ENCODE measurements at regions not wholly inside any gene's neighbourhood (a gene's known extent, or its start where the extent isn't known, plus 50 kb on each side); places are given as distances from the start of the nearest gene placed in this dataset.

DNA sequence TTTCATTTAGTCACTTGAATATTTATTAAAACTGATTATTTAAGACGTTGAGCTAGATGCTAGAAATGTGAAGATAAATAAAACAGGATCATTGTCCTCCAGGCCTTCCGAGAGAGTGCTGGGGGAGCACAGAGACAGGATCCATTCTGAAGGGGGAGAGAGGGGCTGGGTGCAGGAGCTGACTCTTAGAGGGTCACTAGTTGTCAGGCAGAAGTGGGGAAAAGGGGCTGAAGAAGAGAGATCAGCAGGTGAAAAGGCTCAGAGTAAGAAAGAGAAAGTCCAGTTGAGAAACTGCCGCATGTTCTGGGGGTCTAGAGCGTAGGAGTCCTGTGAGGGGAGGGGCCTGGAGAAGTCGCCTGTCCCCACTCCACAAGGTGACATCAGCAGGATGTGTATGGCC is 206.2 kb upstream of the SNX19 start:
- no peak for DNase-seq

DNA sequence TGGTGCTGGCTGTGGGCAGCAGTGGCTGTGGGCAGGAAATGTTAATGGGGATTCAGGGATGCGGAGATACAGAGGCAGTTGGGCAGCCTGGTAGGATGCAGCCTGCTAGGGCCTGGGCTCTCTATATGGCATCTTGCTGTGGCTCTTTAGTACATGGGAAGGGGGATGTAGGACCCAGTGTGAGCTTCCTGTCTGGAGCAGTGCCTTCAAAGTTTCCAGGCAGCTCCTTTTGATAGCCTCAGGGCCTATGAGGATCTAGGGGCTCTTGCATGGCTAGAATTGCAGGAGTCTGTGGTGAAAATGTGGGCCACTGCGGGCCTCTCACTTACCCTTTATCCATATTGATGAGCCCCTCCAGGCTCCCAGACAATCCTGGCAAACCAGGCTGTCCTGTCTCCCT is 213.2 kb upstream of the SNX19 start:
- DNase-seq: no peak

DNA sequence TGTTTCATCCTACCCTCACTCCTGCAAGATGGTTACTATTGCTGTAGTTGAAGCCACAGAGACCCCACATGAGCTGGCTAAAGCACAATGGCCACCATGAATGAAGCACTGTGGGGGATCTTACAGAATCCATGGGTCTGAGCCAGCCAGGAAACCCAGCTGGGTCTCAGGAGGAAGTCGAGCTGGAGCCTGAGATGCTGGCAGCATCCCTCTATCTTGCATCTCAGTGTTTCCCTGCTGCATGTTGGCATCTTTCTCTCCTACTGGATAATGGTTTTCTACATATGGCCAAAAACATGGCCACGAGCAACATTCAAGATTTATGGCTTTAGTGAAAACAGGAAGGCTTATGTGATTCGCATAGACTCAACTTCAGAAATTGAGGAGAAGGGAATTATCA is 219.3 kb upstream of the SNX19 start:
- DNase-seq: no peak

DNA sequence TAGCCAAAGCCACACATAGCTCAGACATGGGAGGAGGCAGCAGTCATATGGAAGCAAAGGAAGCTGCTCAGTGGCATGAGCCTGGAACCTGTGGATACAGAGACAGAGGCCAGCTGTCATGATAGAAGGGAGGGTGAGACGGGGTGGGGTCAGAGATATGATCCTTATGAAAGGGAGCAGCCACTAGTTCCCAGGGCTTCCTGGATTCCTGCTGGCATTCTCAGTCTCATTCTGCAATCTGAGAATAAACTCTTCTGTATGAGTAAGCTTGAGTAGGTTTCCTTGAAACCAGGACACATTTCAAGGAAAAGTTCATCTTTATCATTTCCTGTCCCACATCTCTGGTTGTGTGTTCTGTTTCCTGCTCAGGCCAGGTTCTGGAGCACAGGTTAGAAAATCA is 220.2 kb upstream of the SNX19 start:
- DNase-seq: no peak

DNA sequence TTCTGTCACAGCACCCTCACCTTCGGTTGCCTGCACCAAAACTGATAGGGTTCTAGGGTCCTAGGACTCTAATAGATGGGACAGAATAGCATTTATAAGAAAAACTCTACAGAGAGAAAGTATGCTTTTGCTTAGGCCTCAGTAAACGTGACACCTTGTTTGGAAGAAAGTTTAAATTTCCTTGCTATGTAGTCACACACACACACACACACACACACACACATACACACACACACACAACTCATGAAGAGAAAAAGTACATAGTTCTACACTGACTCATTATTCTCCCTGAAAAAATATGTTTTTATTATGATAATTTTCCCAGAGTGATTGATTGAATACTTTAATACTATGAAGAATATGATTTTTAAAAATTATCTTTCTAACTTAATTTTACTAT is 220.8 kb upstream of the SNX19 start:
- no peak for DNase-seq

DNA sequence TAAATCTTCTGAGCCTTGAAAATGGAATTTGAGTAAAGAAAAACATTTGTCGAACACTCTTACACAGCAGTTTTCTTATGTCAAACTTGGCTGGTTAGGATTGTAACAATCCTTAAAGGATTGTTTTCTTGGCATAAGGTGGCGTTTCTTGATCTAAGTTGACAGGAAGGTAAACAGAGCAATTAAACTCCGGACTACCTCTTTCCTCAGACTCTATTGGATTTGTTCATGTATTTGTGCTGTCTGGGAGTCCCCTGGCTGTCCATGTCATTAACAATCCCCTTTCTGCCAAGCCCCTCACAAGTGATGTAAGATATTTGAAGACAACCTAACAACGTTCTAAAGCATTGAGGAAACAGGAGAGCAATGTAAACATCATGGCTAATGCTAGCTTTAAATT is 222.5 kb upstream of the SNX19 start:
- no peak for DNase-seq

DNA sequence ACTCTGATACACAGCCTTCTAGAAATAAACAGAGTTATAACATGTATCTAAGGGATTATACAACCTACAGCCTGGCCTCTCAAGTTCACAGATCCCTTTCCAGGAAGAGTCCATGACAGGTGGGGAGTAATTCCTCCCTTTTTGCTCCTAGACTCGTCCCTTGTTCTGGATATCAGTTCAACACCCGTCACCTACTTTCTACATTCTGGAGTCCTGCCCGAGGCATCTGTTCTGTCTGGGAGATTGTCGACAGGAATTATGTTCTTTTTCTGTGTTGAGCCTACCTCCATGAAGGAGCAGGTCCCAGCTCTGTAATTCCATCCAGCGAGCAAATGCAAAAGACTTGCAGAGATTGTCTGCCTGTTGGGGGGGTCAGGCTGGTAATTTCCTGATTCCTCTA is 224.6 kb upstream of the NTM start:
- no peak for DNase-seq

DNA sequence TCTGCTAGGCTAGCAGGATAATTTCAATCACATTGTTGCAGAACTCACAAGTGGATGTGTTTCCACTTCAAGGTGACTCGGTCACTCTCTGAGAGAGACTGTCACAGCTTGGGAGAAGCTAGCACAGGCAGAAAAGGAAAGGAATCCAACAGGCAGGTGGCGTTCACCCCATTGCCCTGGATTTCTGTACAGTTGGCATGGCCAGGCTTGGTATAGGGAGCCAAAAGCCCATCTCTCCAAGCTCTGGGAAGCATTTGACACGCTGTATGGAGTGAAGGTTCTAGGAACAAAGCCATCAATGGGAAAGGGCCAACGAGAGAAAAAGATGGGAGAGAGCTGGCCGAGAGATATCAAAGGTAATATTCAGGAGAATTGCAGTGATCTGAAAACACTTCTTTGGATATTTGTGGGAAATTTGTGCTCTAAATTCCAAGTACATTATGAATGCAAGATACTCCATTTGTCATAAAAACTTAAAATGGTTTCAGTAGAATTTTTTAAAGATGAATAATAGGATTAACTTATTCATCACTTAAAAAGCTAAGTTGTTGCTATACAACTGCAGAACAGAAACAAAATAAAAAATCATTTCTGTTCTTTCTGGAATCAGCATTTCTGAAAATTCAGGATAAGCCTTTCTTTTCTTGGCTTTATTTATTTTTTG is 223.5 kb upstream of the NTM start:
- DNase-seq: no peak

DNA sequence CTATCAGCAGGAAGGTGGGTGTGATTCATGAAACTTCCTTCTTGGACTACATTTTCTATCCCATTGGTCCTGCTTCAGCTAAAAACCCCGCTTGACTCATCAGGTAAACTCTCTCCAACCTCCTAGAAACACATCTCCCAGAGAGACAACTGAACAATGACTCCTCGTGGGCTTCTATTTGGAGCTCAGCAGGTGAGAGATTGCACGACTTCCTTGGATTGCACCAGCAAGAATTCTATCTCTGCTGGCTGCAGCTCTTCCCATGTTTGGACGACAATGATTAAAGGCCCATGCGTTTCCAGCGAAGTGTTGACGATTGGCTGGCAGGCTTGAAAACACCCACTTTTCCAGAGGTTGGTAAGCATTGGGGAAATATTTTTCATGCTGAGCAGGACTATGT is 216.1 kb upstream of the NTM start:
- no peak for DNase-seq

DNA sequence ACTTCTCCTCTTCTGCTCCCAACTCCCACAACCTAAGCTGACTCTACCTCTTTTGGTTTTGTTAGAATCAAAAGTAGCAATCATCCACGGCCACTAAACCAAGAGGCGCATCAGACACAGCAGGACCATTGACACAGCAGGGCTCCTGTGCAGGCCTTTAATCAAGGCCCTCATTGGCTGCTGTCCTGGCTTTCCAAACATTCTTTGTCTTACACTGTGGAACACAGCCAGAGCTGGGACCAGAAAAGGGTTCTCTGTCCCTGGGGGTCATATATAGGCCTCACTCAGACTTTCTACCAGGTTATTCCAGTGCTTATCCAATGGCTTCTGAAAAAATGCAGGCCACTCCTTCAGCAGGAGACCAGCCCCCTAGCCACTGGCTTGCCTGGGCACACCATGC is 212.7 kb upstream of the NTM start:
- no peak for DNase-seq

DNA sequence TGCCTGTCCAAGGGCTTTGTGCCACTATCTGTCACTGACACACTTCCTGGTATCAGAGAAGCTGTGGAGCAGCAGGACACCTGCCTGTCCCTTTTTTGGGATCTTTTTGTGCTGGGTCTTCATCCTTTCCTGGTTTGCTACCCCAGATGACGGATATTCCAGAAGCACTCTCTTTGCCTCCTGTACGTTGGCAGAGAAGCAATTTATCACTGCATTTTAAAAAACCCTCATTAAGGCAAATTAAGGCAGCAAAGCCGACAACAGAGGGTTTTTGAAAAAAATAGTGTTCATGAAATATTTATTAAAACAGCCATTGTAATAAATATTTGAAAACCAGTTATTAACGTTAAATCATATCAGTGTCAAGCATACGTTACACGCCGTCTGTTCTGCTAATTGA is 209.6 kb upstream of the NTM start:
- no peak for DNase-seq

DNA sequence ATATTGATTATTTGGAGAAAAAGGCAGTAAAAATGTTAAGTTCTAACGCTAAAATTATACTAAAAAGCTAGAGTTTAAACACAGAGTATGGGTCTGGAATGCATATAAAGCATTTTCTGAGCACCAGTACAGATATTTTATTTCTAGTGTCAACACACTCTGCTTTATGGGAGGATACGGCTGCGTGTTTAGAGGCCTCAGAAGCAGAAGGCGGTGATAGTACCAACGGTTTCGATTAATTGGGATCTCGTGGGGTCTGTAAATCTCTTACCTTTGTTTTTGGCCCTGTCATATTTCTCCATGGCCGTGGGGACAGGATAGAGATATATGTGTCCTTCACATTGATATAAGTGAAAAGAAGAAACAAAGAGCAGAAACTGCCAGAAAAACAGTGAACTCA is 206.8 kb upstream of the NTM start:
- DNase-seq: no peak

DNA sequence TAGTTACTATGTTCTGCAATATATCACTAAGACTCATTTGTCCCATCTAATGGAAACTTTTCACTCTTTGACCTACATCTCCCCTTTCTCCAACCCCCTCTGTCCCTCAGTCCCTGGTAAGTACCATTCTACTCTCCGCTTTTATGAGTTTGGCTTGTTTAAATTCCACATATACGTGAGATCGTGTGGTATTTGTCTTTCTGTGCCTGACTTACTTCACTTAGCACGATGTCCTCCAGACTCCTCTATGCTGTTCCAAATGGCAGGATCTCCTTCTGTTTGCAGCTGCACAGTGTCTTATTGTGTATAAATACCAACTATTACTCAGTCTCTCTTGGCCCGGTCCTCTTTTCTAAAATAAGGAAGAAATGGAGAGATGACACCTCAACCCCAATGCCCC is 205.4 kb upstream of the NTM start:
- no peak for DNase-seq

DNA sequence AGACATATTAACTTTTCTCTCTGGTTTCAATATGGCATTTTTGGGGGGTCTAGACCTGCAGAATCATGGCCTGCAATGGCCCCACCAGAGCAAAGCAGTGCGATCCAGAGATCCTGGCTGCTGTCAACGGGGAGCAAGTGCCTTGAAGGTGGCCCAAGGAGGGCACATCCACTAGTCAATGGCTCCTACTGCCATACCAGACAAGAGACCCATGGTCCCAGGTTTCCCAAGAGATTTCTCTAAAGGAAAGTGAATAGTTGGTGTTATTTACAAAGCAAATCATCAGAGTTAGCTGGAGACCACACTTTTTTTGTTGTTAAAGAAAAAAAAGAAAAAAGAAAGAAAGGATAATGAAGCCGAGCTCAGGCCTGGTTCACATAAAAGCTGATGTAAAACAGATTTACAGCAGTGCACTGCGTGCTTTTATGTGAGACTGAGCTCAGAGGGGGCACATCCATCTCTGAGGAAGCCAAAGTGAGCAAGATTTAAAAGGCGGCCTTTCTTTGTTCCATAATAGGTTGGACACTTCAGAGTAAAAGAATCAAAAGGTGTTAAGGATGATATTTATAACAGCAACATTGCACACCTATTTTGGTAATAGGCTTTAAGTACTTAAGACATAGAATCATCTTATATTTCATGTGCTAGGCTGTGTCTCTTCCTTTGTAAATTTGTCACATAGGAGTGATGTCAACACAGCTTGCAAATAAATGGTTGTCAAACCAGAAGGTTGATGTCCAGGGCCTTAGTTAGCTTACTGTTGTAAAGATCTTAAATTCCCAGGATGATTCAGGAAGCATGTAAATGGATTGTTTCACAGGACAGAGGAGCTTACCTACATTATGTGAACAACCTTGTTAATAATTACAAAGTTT is 201.3 kb upstream of the NTM start:
- DNase-seq: no peak

DNA sequence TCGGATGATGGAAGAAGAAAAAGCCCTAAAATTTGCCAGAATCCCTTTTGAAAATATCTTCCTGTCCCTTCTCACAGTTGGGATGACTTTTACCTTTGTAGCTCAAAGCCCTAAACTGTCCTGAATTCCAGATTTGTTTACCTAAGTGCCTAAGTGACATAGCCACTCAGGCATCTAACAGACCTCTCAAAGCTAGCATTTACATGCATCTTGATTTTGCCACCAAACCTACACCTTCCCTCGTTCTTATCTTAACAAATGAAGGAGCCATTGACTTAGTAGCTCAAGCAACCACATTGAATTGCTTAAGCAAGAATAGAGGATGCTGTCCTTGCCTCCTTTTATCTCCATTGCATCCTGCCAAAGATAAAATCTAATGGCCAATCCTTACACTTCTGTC is 198.4 kb upstream of the NTM start:
- DNase-seq: no peak

DNA sequence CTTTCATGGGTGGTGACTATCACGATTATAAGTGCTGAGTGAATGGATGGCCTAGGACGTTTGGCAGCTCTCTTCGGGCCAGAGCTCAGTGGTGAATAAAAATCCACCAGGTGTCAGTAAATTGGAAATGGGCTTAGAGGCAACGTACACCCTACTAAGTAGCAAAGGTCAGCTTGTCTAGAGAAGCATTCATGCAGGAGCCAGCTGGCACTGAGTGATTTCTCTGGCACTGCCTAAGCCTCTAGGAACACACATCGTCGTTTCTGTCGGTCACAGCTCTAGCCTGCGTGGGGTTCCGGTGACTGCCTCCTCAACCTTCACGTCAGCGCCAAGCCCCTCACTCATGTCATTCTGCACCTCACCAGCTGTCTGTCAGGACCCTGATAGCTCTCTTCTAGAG is 192.4 kb upstream of the NTM start:
- DNase-seq: no peak

DNA sequence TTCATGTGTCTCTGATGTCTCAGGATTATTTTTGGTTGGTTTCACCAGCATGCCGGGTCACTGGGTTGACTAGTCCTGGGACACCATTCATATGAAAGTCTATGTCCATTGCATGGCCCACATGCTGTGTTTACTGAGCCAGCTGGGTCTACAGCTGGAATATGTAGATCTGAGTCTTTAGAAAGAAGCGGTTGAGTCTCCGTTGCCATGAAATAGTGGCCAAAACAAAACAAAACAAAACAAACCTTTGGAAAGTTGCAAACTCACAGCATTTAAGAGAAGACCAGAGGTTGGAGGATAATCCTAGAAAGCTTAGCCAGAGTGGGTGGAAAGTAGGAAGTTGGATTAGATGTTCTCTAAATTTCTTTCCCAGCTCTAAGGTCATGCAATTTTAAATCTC is 191.8 kb upstream of the NTM start:
- DNase-seq: no peak

DNA sequence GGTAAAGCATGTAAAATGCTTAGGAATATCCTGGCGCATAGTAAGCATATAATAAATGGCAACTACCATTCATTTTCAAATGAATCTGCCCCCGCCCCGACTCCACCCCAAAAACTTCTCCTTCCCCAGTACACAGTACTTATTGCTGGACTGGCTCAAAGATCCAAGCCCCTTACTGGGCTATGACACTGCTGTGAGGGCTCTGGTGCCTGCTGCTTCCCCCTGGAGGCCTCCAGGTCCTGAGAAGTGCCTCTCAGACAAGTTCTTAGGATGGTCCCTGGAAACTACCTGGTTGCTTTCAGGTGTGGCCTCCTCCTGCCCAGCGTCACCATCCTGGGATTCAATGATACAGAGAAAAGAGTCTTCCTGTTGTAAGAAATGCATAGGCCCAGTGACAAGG is 190.6 kb upstream of the NTM start:
- no peak for DNase-seq

DNA sequence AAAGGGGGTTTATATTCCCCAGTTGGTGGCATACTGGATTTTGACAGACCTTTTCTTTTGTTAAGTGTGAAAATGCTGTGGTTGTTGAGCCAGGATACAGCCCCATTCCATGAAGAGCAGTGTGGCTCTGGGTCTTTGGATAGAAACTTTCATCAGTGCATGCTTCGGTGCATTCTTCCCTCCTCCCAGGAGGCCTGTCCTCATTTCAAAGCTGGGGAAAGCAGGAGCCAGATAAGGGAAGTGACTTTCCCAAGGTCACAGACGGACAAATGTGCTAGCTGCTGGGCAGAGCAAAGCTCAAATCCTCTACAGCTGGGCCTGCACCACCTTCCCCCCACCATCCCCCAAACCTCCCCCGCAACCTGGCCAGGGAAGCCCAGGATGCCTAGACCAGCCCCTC is 184.5 kb upstream of the NTM start:
- no peak for DNase-seq

DNA sequence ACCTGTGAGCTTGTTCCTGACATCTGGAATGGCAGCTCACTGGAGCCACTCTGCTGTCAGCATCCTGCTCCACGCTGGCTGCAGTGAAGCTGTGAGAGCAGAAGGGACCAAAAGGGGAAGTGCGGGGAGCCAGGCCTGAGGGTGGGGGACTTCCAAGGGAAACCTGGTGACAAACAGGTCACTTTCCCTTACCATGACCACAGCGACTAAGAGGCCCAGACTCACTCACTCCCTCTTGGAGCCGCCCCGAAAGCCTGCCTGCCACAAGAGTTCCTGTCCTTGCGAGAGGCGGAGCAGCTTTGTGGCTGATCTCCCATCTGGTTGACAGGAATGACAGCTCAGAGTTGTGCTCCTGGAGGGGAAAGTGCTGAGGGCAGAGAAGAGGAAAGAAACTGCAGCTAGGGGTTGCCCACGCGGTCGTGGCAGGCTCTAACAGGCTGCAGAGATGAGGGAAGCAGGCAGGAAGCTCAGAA is 183.8 kb upstream of the NTM start:
- no peak for DNase-seq

DNA sequence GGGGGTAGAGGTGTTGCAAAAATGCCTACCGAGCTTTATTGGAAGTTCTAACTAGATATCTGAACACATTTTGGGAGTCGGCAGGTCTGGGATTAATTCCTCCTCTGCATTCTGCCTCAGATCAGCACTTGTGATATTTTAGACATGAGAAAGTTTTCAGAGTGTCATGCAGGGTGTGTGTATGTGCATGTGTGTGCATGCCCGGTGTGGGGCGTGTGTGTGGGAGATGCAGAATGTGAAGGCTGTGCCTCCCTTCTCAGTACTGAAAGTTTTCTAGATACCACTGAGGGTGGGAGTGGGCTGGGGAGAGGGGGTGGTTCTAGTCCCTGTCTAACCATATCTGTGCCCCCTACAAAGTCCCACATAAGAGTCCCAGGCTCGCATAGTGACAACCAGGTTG is 180.0 kb upstream of the NTM start:
- no peak for DNase-seq

DNA sequence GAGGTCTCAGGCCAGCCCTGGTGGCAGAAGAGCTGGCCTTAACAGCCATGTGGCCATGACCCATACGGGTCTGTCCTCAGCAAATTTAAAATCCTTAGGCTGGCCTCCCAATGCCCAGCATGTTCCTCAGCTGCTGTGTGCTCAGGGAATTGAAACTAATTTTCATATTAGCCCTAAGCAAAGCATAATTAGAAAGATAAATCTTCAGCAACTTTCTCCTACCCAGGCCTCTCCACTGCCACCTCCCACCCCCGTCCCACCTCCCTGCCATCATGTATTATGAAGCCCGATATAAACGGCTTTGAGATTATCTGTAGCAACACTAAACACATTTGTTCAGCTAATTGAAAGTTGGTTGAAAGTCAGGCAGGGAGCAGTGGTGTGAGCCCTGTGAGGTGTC is 178.8 kb upstream of the NTM start:
- no peak for DNase-seq

DNA sequence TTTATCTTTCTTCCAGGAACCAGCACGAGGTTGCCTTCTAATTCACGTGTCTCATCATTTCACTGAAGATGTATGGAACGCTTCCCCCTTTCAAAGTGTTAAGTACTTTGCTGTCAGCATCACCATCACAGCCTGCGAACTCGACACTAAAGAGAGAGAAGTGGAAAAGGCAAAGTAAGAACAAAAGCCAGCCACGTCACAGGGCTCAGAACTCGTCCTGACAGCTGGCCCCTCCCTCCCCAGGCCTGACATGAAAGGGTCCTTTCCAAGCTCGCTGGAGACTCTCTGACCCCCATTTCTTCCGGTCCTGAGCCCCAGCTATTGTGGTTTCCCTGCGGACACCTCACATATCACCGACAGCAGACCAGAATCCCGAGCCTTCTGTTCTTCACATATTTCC is 177.8 kb upstream of the NTM start:
- DNase-seq: no peak

DNA sequence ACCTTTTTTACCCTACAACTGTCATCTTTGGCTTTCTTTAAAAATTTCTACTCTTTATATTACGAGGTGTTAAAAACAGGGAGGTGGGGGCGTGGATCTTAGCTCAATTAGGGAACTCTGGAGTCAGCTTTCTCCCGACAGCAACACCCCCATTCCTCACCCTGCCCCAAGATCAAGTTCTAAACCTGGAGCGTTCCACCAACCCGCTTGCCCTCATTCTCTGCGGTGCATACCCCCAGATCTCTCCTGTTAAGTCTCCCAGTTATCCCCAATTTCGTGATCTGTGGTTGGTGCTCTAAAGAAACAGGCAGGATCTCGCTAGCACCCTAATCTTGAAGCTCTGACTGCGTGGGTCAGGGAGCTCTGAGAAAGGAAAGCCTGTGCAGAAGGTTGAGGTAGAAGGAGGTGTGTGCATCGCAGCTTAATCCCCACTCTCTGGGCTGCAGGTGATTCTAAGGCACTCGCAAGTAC is 177.3 kb upstream of the NTM start:
- no peak for DNase-seq

DNA sequence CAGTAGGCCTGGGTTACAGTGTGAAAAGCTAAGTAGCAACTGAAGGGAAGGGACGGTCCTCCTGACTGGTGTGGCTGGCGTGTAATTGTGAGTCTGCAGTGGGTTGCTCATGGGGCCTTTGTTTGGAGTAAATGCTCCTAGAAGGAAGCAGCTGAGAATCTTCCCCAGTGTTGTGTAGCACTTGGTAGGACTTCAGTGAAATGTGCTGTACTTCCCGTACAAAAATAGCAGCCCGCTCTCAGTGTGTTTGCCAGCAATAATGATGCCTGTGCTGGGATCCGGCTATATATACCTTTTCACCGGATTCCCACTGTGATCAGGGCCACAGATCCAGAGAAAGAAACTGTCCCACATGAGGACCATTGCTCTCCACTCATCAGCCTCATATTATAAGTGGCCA is 175.7 kb upstream of the NTM start:
- DNase-seq: no peak
